Spleen (tissue), 11 donors: ENCODE measurements at regions not wholly inside any gene's neighbourhood (a gene's known extent, or its start where the extent isn't known, plus 50 kb on each side); places are given as distances from the start of the nearest gene placed in this dataset.
"Not testable (repeated sequence)": the region's sequence is repeated elsewhere in the genome, so short reads cannot be mapped to it uniquely, and the experiment has no call there.

Source experiments
- DNase-seq: peaks from one replicate; pipeline ENCODE4 v3.0.0-alpha.2; 2020
- H3K27ac ChIP-seq, 8 donors: fragments of 200-600 bp; sonication (generic) in 7 of 8; 1 replicate in 4 of 8; 2 replicates in 4 of 8; pipeline versions ENCODE4 v1.5.0 to v1.8.0; 2016 to 2021; ENCODE audit warnings: inconsistent platforms in 4 of 8, mild to moderate bottlenecking in 4 of 8, moderate library complexity in 1 of 8
- H3K27me3 ChIP-seq, 7 donors: fragments of 200-600 bp; sonication (generic) in 6 of 7; replicated peaks in 1 of 7; 1 replicate in 4 of 7; 2 replicates in 3 of 7; pipeline versions ENCODE4 v1.5.0 to v1.8.0; 2016 to 2021; ENCODE audit warnings: inconsistent platforms in 3 of 7, mild to moderate bottlenecking in 1 of 7
- H3K36me3 ChIP-seq, 6 donors: fragments of 200-600 bp; sonication (generic) in 5 of 6; 1 replicate in 4 of 6; 2 replicates in 2 of 6; pipeline versions ENCODE4 v1.5.0 to v1.8.0; 2016 to 2021; ENCODE audit warnings: inconsistent platforms in 2 of 6
- H3K4me1 ChIP-seq, 6 donors: fragments of 200-600 bp; sonication (generic) in 5 of 6; 1 replicate in 3 of 6; 2 replicates in 3 of 6; pipeline versions ENCODE4 v1.5.0 to v1.8.0; 2016 to 2021; ENCODE audit warnings: inconsistent platforms in 3 of 6
- H3K4me3 ChIP-seq, 8 donors: fragments of 200-600 bp; sonication (generic) in 7 of 8; 1 replicate in 4 of 8; 2 replicates in 4 of 8; pipeline versions ENCODE4 v1.5.0 to v1.8.0; 2016 to 2021; ENCODE audit warnings: inconsistent platforms in 4 of 8, mild to moderate bottlenecking in 4 of 8, moderate library complexity in 2 of 8
- H3K9me3 ChIP-seq, 8 donors: fragments of 200-600 bp; sonication (generic) in 7 of 8; 1 replicate in 4 of 8; 2 replicates in 4 of 8; pipeline versions ENCODE4 v1.5.0 to v1.8.0; 2016 to 2021; ENCODE audit warnings: inconsistent platforms in 4 of 8
- CTCF ChIP-seq, 11 experiments: fragments of 200-600 bp in 7 of 11; fragments of 450-650 bp in 4 of 11; sonication (generic) in 4 of 11; IDR thresholded peaks in 8 of 11; conservative IDR thresholded peaks in 3 of 11; 1 replicate in 7 of 11; 2 replicates in 4 of 11; pipeline versions ENCODE4 v1.4.0 to v1.8.0; 2016 to 2021; ENCODE audit warnings: antibody characterized with exemption in 11 of 11, inconsistent platforms in 4 of 11, mild to moderate bottlenecking in 1 of 11
- POLR2A ChIP-seq, 3 donors: fragments of 450-650 bp; IDR thresholded peaks; one replicate each; pipeline ENCODE4 v1.5.1; 2017; ENCODE audit warnings: antibody characterized with exemption in 3 of 3, mild to moderate bottlenecking in 1 of 3
- POLR2AphosphoS5 ChIP-seq, 3 donors: sonication (generic); formaldehyde crosslinking; IDR thresholded peaks; one replicate each; pipeline ENCODE4 v1.5.1; 2017; ENCODE audit warnings: antibody characterized with exemption in 3 of 3
- WGBS, 5 donors: extraction: QIAGEN DNeasy Blood & Tissue Kit in 3 of 5; methylation state at CpG; one replicate each; pipeline versions ENCODE4 v1.1.5 to v1.1.7; 2013 to 2018; 5-methylcytosine and 5-hydroxymethylcytosine counted together
- intact Hi-C: fragments of 100-400 bp; cut with DNase I; formaldehyde crosslinking; loops from one replicate; pipeline ENCODE4 v1.15.0; 2023; ENCODE audit warnings: low total_unique reads
- donor health status: healthy with polysubstance abuse.
- donor health status: DM: no; HTN: no; CAD: no; lungs with moderate emphysema.
- donor health status: DM: no; HTN: no; CAD: no.
- donor health status: Bipolar disorder and iron deficiency.
- donor health status: healthy.
- donor health status: DM: no; HTN: no; CAD: no.
- donor health status: DM: yes; HTN: yes; CAD: no.

- Histone ChIP-seq H3K27me3 (no peaks in the 10 kb centered on the region), H3K4me1 (no peaks in the 10 kb centered on the region), H3K27ac (no peak overlapping the region), H3K4me3 (no peak overlapping the region), H3K36me3 (no peaks in the 10 kb centered on the region), H3K9me3 (peaks cover 0 to 39% (median 19%) of the 10 kb centered on the region in 8 donors)
- no peak for DNase-seq
- intact Hi-C loops: no loop called here
- TF ChIP-seq CTCF (IDR thresholded peaks at IDR 0.05 in 8 of 11, conservative IDR thresholded peaks at IDR 0.05 in 3 of 11): no peak
- no peak for TF ChIP-seq POLR2AphosphoS5 (IDR thresholded peaks at IDR 0.05)
- no peak for TF ChIP-seq POLR2A (IDR thresholded peaks at IDR 0.05)
- 88 to 90% (median 90%) methylated on average over 12 to 18 of the region's 18 CpGs for WGBS, 5 donors
Measured at GRCh38 chr13:82165396-82166174, 1716.7 kb downstream of the SLITRK1 start.

DNA sequence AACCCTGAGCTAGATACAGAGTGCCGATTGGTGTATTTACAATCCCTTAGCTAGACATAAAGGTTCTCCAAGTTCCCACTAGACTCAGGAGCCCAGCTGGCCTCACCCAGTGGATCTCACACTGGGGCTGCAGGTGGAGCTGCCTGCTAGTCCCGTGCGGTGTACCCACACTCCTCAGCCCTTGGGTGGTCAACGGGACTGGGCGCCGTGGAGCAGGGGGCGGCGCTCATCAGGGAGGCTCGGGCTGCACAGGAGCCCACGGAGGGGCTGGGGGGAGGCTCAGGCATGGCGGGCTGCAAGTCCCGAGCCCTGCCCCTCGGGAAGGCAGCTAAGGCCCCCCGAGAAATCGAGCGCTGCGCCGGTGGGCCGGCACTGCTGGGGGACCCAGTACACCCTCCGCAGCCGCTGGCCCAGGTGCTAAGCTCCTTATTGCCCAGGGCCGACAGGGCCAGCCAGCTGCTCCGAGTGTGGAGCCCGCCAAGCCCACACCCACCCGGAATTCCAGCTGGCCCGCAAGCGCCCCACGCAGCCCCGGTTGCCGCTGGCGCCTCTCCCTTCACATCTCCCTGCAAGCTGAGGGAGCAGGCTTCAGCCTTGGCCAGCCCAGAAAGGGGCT lies 1717.4 kb downstream of the SLITRK1 start:
- H3K9me3 ChIP-seq: peaks cover 0 to 39% (median 19%) of the 10 kb centered on the region in 8 donors
- H3K4me3 ChIP-seq, DNase-seq, intact Hi-C loops, H3K4me1 ChIP-seq, H3K27ac ChIP-seq, H3K27me3 ChIP-seq, H3K36me3 ChIP-seq: not testable (repeated sequence)
- WGBS, 5 donors: 85 to 96% (median 93%) methylated on average over 19 to 31 of the region's 31 CpGs

DNA sequence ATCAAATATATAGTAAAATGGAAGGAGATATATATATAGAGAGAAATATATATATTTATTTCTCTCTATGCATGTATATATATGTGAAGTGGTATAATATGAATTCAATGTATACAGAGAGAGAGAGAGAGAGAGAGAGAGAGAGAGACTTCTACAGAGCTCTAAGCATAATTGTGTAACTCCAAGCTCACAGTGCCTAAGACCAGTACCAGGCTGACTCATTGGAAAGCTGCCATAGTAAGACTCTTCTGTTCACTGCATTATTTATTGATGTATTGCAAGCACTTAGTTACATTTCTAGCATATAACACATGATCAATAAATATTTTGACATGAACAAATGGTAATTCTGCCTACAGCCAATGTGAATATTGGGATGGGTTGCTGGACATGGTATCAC lies 1734.7 kb downstream of the SLITRK1 start:
- Histone ChIP-seq H3K9me3 (no peaks in the 10 kb centered on the region), H3K4me3 (no peak overlapping the region), H3K4me1 (no peaks in the 10 kb centered on the region), H3K36me3 (no peaks in the 10 kb centered on the region), H3K27ac (no peak overlapping the region), H3K27me3 (no peaks in the 10 kb centered on the region)
- intact Hi-C loops: no loop called here
- TF ChIP-seq POLR2AphosphoS5 (IDR thresholded peaks at IDR 0.05) (no peak), POLR2A (IDR thresholded peaks at IDR 0.05) (no peak), CTCF (IDR thresholded peaks at IDR 0.05 in 8 of 11, conservative IDR thresholded peaks at IDR 0.05 in 3 of 11) (no peak)
- DNase-seq: no peak

- no peaks in the 10 kb centered on the region for H3K36me3 ChIP-seq
- no peak overlapping the region for H3K4me3 ChIP-seq
- H3K9me3 ChIP-seq: peaks cover 0 to 34% (median 16%) of the 10 kb centered on the region in 8 donors
- no peak for DNase-seq
- H3K27ac ChIP-seq: no peak overlapping the region
- intact Hi-C loops: no loop called here
- no peaks in the 10 kb centered on the region for H3K4me1 ChIP-seq
- WGBS, 5 donors: 69 to 85% (median 74%) methylated on average over 2 of the region's 2 CpGs
- no peaks in the 10 kb centered on the region for H3K27me3 ChIP-seq
- no peak for TF ChIP-seq POLR2A (IDR thresholded peaks at IDR 0.05)
- no peak for TF ChIP-seq CTCF (IDR thresholded peaks at IDR 0.05 in 8 of 11, conservative IDR thresholded peaks at IDR 0.05 in 3 of 11)
Measured at GRCh38 chr13:82136880-82137279, 1745.4 kb downstream of the SLITRK1 start.
